Endometrium (tissue), 2 donors: ENCODE measurements at regions not wholly inside any gene's neighbourhood (a gene's known extent, or its start where the extent isn't known, plus 50 kb on each side); places are given as distances from the start of the nearest gene placed in this dataset.

Source experiments
- FAIRE-seq: peaks from 2 replicates; lab custom pipeline; 2012; peaks lifted over from hg19 to GRCh38; lab: Jason Lieb, UNC
- donor health status: control.
- donor health status: control.

GRCh38 chr5:33329891-33330290, 110.9 kb upstream of the TARS1 start:
- FAIRE-seq = no peak

- FAIRE-seq = no peak
These were observed 110.3 kb upstream of the TARS1 start for GRCh38 chr5:33330426-33330825.

DNA sequence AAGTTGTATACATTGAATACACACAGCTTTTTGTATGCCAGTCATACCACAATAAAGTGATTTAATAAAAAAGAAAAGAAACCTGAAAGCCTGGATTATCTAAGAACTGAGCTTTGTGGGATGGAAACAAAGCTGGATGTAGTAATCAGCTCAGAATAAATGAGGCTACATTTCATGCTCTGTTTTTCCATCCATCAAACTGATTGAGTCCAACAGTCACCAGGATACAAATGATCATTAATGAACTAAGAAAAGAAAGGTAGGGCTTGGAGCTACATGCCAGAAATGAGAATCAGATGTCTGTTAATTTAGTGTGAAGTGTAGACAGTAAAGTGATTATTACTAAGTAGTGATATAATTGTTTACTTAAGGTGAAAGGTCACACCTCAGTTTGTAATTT, 109.8 kb upstream of the TARS1 start:
- no peak for FAIRE-seq

DNA sequence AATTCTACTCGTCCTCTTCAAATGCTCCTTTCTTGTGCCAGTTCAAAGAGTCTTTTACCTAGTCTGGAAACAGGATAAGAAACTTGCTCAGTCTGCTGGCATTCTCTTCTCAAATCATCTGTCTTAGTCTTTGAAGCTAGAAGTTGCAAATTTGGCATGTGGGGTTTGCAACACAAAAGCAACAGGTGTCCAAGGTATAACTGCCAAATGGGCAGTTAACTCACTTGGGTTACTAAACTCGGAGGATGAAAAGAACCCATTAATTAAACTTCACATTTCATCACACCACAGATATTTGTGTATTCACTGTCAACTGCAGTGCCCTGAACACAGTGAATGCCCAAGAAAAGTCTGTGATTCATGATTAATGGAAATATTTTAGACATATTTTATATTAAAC, 108.0 kb upstream of the TARS1 start:
- no peak for FAIRE-seq

GRCh38 chr5:33334829-33335228, 105.9 kb upstream of the TARS1 start:
- no peak for FAIRE-seq

- no peak for FAIRE-seq
These were observed 103.7 kb upstream of the TARS1 start for GRCh38 chr5:33336891-33337636.

- FAIRE-seq = no peak
These were observed 103.2 kb upstream of the TARS1 start for GRCh38 chr5:33337637-33337992.

DNA sequence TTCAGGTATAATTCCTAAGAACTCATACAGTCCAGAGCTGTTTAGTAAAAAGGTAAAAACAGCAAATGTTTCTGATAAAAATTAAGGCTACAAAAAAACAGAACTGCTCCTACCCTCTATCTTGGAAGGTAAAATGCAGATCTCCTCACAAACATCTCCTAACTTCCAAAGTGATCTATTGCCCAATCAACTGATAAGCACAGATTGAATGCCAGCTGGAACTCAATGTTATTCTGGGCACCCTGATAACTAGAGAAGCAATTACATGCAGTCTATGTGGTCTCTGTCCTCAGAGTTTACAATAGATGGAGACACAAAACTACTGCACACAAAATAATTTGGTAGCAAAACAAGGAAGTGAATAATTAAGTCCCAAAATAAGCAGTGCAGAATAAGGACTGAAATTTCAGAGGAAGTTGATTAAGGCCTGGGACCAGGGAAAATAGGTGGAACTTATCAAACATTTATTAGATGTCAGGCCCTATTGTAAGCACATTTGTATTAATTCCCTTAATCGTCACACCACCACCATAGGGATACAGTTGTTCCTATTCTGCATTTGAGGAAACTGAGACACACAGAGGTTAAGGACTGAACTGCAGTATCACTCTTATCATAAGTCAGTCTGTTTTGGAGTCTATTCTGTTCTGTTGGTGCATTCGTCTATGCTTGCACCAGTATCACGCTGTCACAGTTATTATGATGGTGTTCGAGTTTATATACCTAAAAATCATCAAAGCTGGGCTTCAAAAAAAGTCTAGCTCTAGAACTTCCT, 102.2 kb upstream of the TARS1 start:
- no peak for FAIRE-seq

- FAIRE-seq = no peak
These were observed 101.4 kb upstream of the TARS1 start for GRCh38 chr5:33339413-33339812.

DNA sequence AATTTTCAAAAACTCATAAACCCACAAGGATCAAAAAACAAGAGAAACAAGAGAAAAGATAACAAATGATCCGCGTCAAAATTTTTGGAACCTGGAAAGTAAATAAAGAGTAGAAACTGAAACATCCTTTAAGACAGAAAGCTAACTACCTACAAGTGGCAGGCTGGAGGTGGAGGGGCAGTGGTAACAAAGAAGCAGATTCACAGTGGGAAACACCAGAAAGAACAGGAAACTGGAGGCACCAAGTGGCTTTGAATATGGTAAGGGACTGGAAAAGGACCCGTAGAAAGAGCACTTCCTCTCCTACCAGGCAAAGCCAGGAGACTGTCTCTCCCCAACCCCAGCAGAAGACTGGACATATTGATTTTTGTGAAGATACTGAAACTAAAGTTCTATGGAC, 100.6 kb upstream of the TARS1 start:
- no peak for FAIRE-seq

- FAIRE-seq = peak; percentile 98
These were observed 99.4 kb upstream of the TARS1 start for GRCh38 chr5:33341351-33341750.

GRCh38 chr5:33343676-33344327, 97.0 kb upstream of the TARS1 start:
- FAIRE-seq = peak; percentile 62

DNA sequence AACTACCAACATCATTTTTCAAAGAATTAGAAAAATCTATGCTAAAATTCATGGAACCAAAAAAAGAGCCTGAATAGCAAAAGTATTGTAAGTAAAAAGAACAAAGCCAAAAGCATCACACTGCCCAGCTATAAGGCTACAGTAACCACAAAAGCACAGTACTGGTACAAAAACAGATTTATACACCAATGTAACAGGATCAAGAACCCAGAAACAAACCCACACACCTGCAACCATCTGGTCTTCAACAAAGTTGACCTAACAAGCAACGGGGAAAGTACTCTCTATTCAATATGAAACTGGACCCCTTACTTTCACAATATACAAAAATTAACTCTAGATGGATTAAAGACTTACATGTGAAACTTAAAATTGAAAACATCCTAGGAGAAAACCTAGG, 94.2 kb upstream of the TARS1 start:
- no peak for FAIRE-seq

DNA sequence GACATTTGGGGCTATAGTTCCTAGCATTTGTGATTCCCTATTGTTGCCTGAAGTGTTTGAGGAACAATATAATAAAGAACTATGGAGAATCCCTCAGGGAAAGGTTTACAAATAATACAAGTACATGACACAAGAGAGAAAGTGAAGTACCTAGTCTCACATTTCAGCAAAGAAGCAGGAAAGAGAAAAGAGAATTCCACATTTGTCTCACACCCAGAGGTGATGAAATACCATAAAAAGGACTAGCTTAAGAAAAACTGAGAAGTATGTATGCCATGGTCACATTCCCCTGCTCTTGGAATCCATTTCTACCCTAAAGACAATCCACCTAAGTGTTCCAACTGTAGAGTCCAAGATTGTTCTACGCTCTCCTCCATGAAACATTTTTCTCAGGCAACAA, 79.0 kb upstream of the TARS1 start:
- FAIRE-seq = no peak

- FAIRE-seq = no peak
These were observed 77.8 kb upstream of the TARS1 start for GRCh38 chr5:33362915-33363314.

GRCh38 chr5:33363537-33363936, 77.2 kb upstream of the TARS1 start:
- no peak for FAIRE-seq

DNA sequence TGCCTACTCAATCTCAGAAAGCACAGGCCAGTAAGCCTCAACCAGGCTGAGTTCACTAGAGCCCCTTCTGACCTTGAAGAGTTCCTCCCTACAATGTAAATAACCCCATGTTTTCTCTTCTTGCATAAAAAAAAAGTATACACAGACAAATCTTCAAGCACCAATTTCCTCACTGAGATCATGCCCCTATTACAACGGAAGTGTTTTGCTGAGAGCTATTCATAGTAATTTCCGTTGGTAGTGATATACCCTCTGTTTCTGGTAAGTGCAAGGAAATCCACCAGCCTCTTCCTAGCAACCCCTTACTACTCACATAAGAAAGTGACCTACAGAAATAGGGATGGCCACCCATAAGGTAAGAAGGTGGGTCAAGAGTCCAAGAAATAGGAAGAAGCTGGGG, 76.4 kb upstream of the TARS1 start:
- FAIRE-seq = no peak

- FAIRE-seq = no peak
These were observed 73.3 kb upstream of the TARS1 start for GRCh38 chr5:33367416-33367815.

DNA sequence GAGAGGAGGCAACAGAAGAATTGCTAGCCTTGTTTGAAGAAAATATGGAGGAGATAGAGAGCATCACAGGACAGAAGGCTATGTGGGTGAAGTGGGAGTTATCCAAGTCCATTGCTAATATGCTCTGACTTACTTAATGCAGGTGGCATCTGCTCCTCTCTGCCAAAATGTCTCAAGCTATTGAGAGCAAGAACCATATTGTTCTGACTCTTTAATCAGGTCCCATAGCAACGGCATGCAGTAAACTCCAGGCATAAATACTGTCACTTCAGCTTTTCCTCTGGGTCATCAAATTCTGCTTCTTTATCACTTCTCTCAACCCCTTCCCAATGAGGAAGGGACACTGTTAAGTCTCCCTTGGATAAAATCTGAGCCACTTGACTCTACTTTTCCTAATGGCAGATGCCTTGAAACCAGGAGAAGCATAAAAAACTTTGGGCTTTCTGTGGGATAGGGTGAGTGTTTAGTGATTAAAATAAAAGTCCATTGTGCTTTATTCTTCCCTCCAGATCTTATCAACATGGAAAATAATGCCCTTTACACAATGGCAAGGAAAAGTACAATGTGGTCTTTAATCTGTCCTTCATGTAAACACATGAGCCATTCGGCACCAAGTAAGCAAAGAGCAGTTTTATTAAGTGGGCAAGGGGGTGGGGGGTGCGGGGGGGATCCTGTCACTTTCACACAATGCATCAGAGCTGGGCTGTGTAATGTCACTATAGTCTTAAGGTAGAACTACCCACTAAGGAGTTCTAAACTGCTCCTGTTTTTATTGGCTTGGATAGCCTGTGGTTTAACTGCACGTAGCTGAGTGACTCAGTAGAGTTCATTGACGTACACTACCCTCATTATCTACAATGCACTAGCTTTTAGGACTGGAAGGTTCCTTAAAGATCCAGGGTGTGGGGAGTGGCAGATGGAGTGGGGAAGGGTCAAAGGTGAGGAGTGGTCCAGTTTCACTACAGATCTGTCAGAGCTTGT, 71.0 kb upstream of the TARS1 start:
- no peak for FAIRE-seq

DNA sequence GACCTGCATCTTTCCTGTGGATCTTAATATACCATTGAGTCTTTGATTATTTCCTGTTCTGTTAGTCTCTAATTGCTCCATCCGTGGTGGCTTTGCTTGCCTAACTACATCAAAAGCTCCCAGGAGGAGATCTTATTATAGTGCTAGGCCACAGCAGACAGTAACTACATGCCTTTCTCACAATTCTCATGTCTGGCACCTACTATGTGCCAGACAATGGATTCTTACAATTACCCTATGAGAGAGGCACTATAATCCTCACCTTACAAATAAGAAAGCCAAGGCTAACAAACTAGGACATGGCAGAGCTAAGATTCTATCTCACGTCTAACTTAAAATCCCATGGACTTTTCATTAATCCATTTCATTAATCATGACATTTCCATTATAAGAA, 70.3 kb upstream of the TARS1 start:
- FAIRE-seq = no peak

DNA sequence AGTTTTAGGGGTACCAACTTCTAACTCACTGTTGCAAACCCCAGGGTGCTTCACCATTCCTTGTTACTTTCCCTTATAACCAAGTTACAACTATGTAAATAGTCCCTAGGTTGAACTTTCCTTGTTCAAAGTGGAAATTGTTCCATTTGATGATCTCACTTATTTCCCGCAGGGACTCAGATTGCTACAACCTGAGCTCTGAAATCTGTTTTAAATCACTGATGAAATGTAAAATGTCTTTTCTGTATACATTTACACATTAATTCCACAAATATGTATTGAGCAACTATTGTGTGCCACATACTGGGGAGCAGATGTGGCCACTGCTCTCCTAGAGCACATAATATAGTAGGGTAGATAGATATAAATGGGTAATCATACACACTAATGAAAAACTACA, 69.1 kb upstream of the TARS1 start:
- no peak for FAIRE-seq
